Testis (tissue), 2 donors: ENCODE measurements at regions not wholly inside any gene's neighbourhood (a gene's known extent, or its start where the extent isn't known, plus 50 kb on each side); places are given as distances from the start of the nearest gene placed in this dataset.

Source experiments
- CTCF ChIP-seq, 3 experiments: fragments of 450-650 bp in 2 of 3; fragments of 200-600 bp in 1 of 3; sonication (generic) in 1 of 3; IDR thresholded peaks; one replicate each; pipeline ENCODE4 v1.5.1; 2016 to 2019; ENCODE audit warnings: antibody characterized with exemption in 3 of 3, mild to moderate bottlenecking in 2 of 3, moderate library complexity in 1 of 3
- POLR2A ChIP-seq: fragments of 450-650 bp; IDR thresholded peaks from one replicate; pipeline ENCODE4 v1.6.1; 2017; ENCODE audit warnings: antibody characterized with exemption, mild to moderate bottlenecking, moderate library complexity

- TF ChIP-seq CTCF (IDR thresholded peaks at IDR 0.05) (no peak), POLR2A (no peak)
These were observed 374.3 kb downstream of the SOCS6 start for GRCh38 chr18:70663141-70663540.
